SU-DHL-6 (cell line): ENCODE measurements at regions not wholly inside any gene's neighbourhood (a gene's known extent, or its start where the extent isn't known, plus 50 kb on each side); places are given as distances from the start of the nearest gene placed in this dataset.

Experiments
- EZH2phosphoT487 ChIP-seq: fragments of 200-600 bp; sonication (generic), shearing (Covaris generic); conservative IDR thresholded peaks from 2 replicates; pipeline ENCODE4 v1.6.1; 2018; ENCODE audit warnings: mild to moderate bottlenecking, antibody characterized with exemption, low read length, moderate library complexity, mixed read lengths
- TF ChIP-seq, protein P1 (sequence below): fragments of 200-600 bp; sonication (generic); IDR thresholded peaks from one replicate; pipeline ENCODE4 v1.5.1; 2017; ENCODE audit warnings: antibody characterized with exemption, mild to moderate bottlenecking, low read length, moderate library complexity; ENCODE audit not compliant: insufficient read depth, poor library complexity, severe bottlenecking

DNA sequence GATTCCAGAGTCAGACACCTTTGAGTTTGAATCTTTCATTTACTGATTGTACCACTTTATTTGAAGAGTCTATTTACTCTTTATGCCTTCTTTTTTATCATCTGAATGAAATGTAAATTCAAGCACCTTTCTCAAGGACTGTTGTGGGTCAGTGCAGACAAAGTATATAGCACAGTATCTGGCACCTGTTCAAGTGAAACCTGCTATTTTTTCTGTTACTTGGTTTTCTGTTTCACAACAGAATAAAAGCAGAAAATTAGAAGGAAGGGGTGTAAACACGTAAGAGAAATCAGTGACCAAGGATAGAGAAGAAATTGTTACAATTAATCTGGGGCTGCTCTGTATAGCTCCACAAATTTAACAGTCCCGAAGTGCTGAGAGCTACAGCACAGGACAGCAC lies 357.4 kb downstream of the RSL24D1 start:
- TF ChIP-seq, protein P1, sequence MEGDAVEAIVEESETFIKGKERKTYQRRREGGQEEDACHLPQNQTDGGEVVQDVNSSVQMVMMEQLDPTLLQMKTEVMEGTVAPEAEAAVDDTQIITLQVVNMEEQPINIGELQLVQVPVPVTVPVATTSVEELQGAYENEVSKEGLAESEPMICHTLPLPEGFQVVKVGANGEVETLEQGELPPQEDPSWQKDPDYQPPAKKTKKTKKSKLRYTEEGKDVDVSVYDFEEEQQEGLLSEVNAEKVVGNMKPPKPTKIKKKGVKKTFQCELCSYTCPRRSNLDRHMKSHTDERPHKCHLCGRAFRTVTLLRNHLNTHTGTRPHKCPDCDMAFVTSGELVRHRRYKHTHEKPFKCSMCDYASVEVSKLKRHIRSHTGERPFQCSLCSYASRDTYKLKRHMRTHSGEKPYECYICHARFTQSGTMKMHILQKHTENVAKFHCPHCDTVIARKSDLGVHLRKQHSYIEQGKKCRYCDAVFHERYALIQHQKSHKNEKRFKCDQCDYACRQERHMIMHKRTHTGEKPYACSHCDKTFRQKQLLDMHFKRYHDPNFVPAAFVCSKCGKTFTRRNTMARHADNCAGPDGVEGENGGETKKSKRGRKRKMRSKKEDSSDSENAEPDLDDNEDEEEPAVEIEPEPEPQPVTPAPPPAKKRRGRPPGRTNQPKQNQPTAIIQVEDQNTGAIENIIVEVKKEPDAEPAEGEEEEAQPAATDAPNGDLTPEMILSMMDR, result no peak
- TF ChIP-seq EZH2phosphoT487, result no peak
